Fibroblast of lung (primary cell): ENCODE measurements at regions not wholly inside any gene's neighbourhood (a gene's known extent, or its start where the extent isn't known, plus 50 kb on each side); places are given as distances from the start of the nearest gene placed in this dataset.
A peak's percentile ranks its signal among the peaks of the same experiment; 100 is the strongest.

Experiments used
- DNase-seq, 2 donors: peaks; one replicate each; pipeline versions ENCODE4 v3.0.0 to v3.0.0-alpha.2; 2010; ENCODE audit warnings: low read depth in 2 of 2
- H2AFZ ChIP-seq: 2 replicates; pipeline ENCODE4 v1.5.1; 2012; ENCODE audit warnings: low read length, control low read depth, inconsistent platforms
- H3K27ac ChIP-seq: 2 replicates; pipeline ENCODE4 v1.5.1; 2011; ENCODE audit warnings: low read length, control low read depth; ENCODE audit not compliant: insufficient read depth
- H3K27me3 ChIP-seq: 2 replicates; pipeline ENCODE4 v1.5.1; 2011; ENCODE audit warnings: mild to moderate bottlenecking, low read length; ENCODE audit not compliant: control insufficient read depth, insufficient read depth
- H3K36me3 ChIP-seq: 2 replicates; pipeline ENCODE4 v1.5.1; 2011; ENCODE audit warnings: low read length; ENCODE audit not compliant: control insufficient read depth, insufficient read depth
- H3K4me1 ChIP-seq: 2 replicates; pipeline ENCODE4 v1.5.1; 2011; ENCODE audit warnings: low read length; ENCODE audit not compliant: control insufficient read depth, insufficient read depth; ENCODE audit errors: extremely low read depth
- H3K4me2 ChIP-seq: 2 replicates; pipeline ENCODE4 v1.5.1; 2011; ENCODE audit warnings: low read length, control low read depth; ENCODE audit not compliant: insufficient read depth; ENCODE audit errors: extremely low read depth
- H3K4me3 ChIP-seq, 4 experiments: fragments of 200-600 bp in 1 of 4; sonication (generic) in 1 of 4; replicated peaks in 1 of 4; 2 replicates each; pipeline ENCODE4 v1.5.1; 2011 to 2016; ENCODE audit warnings: low read length in 4 of 4, low read depth in 3 of 4, mild to moderate bottlenecking in 3 of 4, control low read depth in 2 of 4, inconsistent platforms in 1 of 4, mixed read lengths in 1 of 4; ENCODE audit not compliant: insufficient read depth in 1 of 4; ENCODE audit errors: control extremely low read depth in 1 of 4
- H3K79me2 ChIP-seq: 2 replicates; pipeline ENCODE4 v1.5.1; 2012; ENCODE audit warnings: mild to moderate bottlenecking, low read length, inconsistent platforms; ENCODE audit not compliant: control insufficient read depth, insufficient read depth
- H3K9ac ChIP-seq: 2 replicates; pipeline ENCODE4 v1.5.1; 2011; ENCODE audit warnings: mild to moderate bottlenecking, low read length, control low read depth; ENCODE audit not compliant: insufficient read depth
- H3K9me3 ChIP-seq: 2 replicates; pipeline ENCODE4 v1.5.1; 2012; ENCODE audit warnings: low read depth, low read length; ENCODE audit not compliant: control insufficient read depth, insufficient read depth
- H4K20me1 ChIP-seq: 2 replicates; pipeline ENCODE4 v1.5.1; 2011; ENCODE audit warnings: low read length; ENCODE audit not compliant: control insufficient read depth, insufficient read depth; ENCODE audit errors: extremely low read depth
- CTCF ChIP-seq, 2 donors: IDR thresholded peaks in 1 of 2; conservative IDR thresholded peaks in 1 of 2; 1 replicate in 1 of 2; 2 replicates in 1 of 2; pipeline ENCODE4 v1.5.1; 2011 to 2012; ENCODE audit warnings: low read length in 2 of 2, control low read depth in 1 of 2, inconsistent platforms in 1 of 2, low read depth in 1 of 2, mild to moderate bottlenecking in 1 of 2
- EZH2 ChIP-seq: IDR thresholded peaks from 2 replicates; pipeline ENCODE4 v1.5.1; 2012; ENCODE audit warnings: low read length, control low read depth, mild to moderate bottlenecking; ENCODE audit errors: missing control alignments

GRCh38 chr7:83306502-83306901, 143.8 kb upstream of the PCLO start:
- no peak for TF ChIP-seq CTCF (conservative IDR thresholded peaks at IDR 0.05 in 1 of 2, IDR thresholded peaks at IDR 0.05 in 1 of 2; ENCODE audit: low read depth in 1 of 2, low read length in 2 of 2)
- no peak for TF ChIP-seq EZH2
- Histone ChIP-seq H3K79me2 (no peaks in the 10 kb centered on the region), H3K4me1 (no peaks in the 10 kb centered on the region), H3K4me3 (no peak overlapping the region), H3K4me2 (no peak overlapping the region), H4K20me1 (no peaks in the 10 kb centered on the region), H3K9me3 (no peaks in the 10 kb centered on the region), H3K9ac (no peak overlapping the region), H3K27ac (no peak overlapping the region), H3K36me3 (no peaks in the 10 kb centered on the region), H2AFZ (no peak overlapping the region), H3K27me3 (no peaks in the 10 kb centered on the region)
- DNase-seq = no peak

- Histone ChIP-seq H3K9ac (no peak overlapping the region), H3K4me2 (no peak overlapping the region), H3K4me3 (no peak overlapping the region), H3K36me3 (no peaks in the 10 kb centered on the region), H3K9me3 (no peaks in the 10 kb centered on the region), H3K4me1 (no peaks in the 10 kb centered on the region), H3K79me2 (no peaks in the 10 kb centered on the region), H4K20me1 (no peaks in the 10 kb centered on the region), H3K27me3 (no peaks in the 10 kb centered on the region), H2AFZ (no peak overlapping the region), H3K27ac (no peak overlapping the region)
- TF ChIP-seq EZH2 (no peak), CTCF (conservative IDR thresholded peaks at IDR 0.05 in 1 of 2, IDR thresholded peaks at IDR 0.05 in 1 of 2; ENCODE audit: low read depth in 1 of 2, low read length in 2 of 2) (no peak)
- DNase-seq = no peak
Measured at GRCh38 chr7:83305027-83305426, 142.3 kb upstream of the PCLO start.

- Histone ChIP-seq H3K9ac (no peak overlapping the region), H3K27ac (no peak overlapping the region), H2AFZ (no peak overlapping the region), H3K4me1 (no peaks in the 10 kb centered on the region), H3K4me2 (no peak overlapping the region), H3K36me3 (no peaks in the 10 kb centered on the region), H3K27me3 (no peaks in the 10 kb centered on the region), H4K20me1 (no peaks in the 10 kb centered on the region), H3K79me2 (no peaks in the 10 kb centered on the region), H3K4me3 (no peak overlapping the region), H3K9me3 (no peaks in the 10 kb centered on the region)
- TF ChIP-seq CTCF (conservative IDR thresholded peaks at IDR 0.05 in 1 of 2, IDR thresholded peaks at IDR 0.05 in 1 of 2; ENCODE audit: low read depth in 1 of 2, low read length in 2 of 2) = no peak
- no peak for TF ChIP-seq EZH2
- DNase-seq = peak; percentile 39 to 57
Measured at GRCh38 chr7:83301416-83301815, 138.7 kb upstream of the PCLO start.
